Activated CD4-positive, alpha-beta T cell treated with anti-CD3 and anti-CD28 coated beads, Interleukin-2, amount 10 ng/mL, durations not matched to agents 7 days and 5 days (primary cell): ENCODE measurements at regions not wholly inside any gene's neighbourhood (a gene's known extent, or its start where the extent isn't known, plus 50 kb on each side); places are given as distances from the start of the nearest gene placed in this dataset.
"Not testable (repeated sequence)": the region's sequence is repeated elsewhere in the genome, so short reads cannot be mapped to it uniquely, and the experiment has no call there.

Experiments
- CTCF ChIA-PET: fragments of 350-600 bp; sonication (Branson Sonifier 250); formaldehyde crosslinking; loops from one replicate; lab custom pipeline; 2021; ENCODE audit warnings: antibody characterized with exemption; lab: Charles Lee
- POLR2A ChIA-PET: fragments of 350-600 bp; sonication (Branson Sonifier 250); formaldehyde crosslinking; loops from one replicate; lab custom pipeline; 2021; ENCODE audit warnings: antibody characterized with exemption; lab: Charles Lee
- DNase-seq: peaks from one replicate; pipeline ENCODE4 v3.0.0-alpha.2; 2020
- H3K27ac Mint-ChIP-seq: one replicate; pipeline ENCODE4 v1.8.0; 2021; ENCODE audit warnings: mild to moderate bottlenecking, moderate library complexity, mixed read lengths
- H3K27me3 Mint-ChIP-seq: one replicate; pipeline ENCODE4 v1.8.0; 2021; ENCODE audit warnings: mixed read lengths
- H3K36me3 Mint-ChIP-seq: one replicate; pipeline ENCODE4 v1.8.0; 2021; ENCODE audit warnings: low read depth, mixed read lengths
- H3K4me1 Mint-ChIP-seq: one replicate; pipeline ENCODE4 v1.8.0; 2021; ENCODE audit warnings: mixed read lengths
- H3K4me3 Mint-ChIP-seq: one replicate; pipeline ENCODE4 v1.8.0; 2021; ENCODE audit warnings: mild to moderate bottlenecking, moderate library complexity, mixed read lengths
- H3K9me3 Mint-ChIP-seq: one replicate; pipeline ENCODE4 v1.8.0; 2021; ENCODE audit warnings: mixed read lengths

GRCh38 chrY:20643055-20643454 is 67.5 kb downstream of the EIF1AY start:
- Mint-ChIP-seq H3K27ac (no peak overlapping the region), H3K4me3 (no peak overlapping the region), H3K27me3 (no peaks in the 10 kb centered on the region), H3K36me3 (no peaks in the 10 kb centered on the region), H3K4me1 (no peaks in the 10 kb centered on the region), H3K9me3 (peaks cover 5% of the 10 kb centered on the region)
- POLR2A ChIA-PET = no interaction called here
- CTCF ChIA-PET = no interaction called here
- no peak for DNase-seq

GRCh38 chrY:20648265-20648664 is 72.7 kb downstream of the EIF1AY start:
- no peak overlapping the region for H3K4me3 Mint-ChIP-seq
- ChIA-PET CTCF (no interaction called here), POLR2A (no interaction called here)
- no peaks in the 10 kb centered on the region for H3K27me3 Mint-ChIP-seq
- DNase-seq = peak; percentile 48
- H3K27ac Mint-ChIP-seq = no peak overlapping the region
- H3K4me1 Mint-ChIP-seq = no peaks in the 10 kb centered on the region
- H3K9me3 Mint-ChIP-seq = no peaks in the 10 kb centered on the region
- no peaks in the 10 kb centered on the region for H3K36me3 Mint-ChIP-seq

GRCh38 chrY:20648891-20649290 is 73.3 kb downstream of the EIF1AY start:
- H3K27ac Mint-ChIP-seq, H3K9me3 Mint-ChIP-seq, H3K4me3 Mint-ChIP-seq, CTCF ChIA-PET, H3K4me1 Mint-ChIP-seq, H3K27me3 Mint-ChIP-seq, H3K36me3 Mint-ChIP-seq, DNase-seq: not testable (repeated sequence)
- POLR2A ChIA-PET = interaction anchor here (0.6 kb wide), 1 partner anchor 89 kb away, joined by 7 read pairs; no protein-coding TSS in a partner anchor

- Mint-ChIP-seq H3K4me3 (no peak overlapping the region), H3K27me3 (no peaks in the 10 kb centered on the region), H3K4me1 (no peaks in the 10 kb centered on the region), H3K36me3 (no peaks in the 10 kb centered on the region), H3K9me3 (no peaks in the 10 kb centered on the region), H3K27ac (no peak overlapping the region)
- no peak for DNase-seq
- CTCF ChIA-PET = no interaction called here
- POLR2A ChIA-PET = no interaction called here
Observed at GRCh38 chrY:20651481-20651880, 75.9 kb downstream of the EIF1AY start.

GRCh38 chrY:20659450-20659849 is 83.9 kb downstream of the EIF1AY start:
- POLR2A ChIA-PET = no interaction called here
- H3K36me3 Mint-ChIP-seq = no peaks in the 10 kb centered on the region
- no peaks in the 10 kb centered on the region for H3K27me3 Mint-ChIP-seq
- peaks cover 3% of the 10 kb centered on the region for H3K4me1 Mint-ChIP-seq
- DNase-seq = no peak
- no peak overlapping the region for H3K27ac Mint-ChIP-seq
- H3K9me3 Mint-ChIP-seq = no peaks in the 10 kb centered on the region
- CTCF ChIA-PET = no interaction called here
- no peak overlapping the region for H3K4me3 Mint-ChIP-seq

- peaks cover 3% of the 10 kb centered on the region for H3K4me1 Mint-ChIP-seq
- ChIA-PET POLR2A (no interaction called here), CTCF (no interaction called here)
- no peak for DNase-seq
- H3K27ac Mint-ChIP-seq = no peak overlapping the region
- H3K27me3 Mint-ChIP-seq = no peaks in the 10 kb centered on the region
- no peak overlapping the region for H3K4me3 Mint-ChIP-seq
- H3K36me3 Mint-ChIP-seq = no peaks in the 10 kb centered on the region
- peaks cover 3% of the 10 kb centered on the region for H3K9me3 Mint-ChIP-seq
Observed at GRCh38 chrY:20662204-20662603, 86.6 kb downstream of the EIF1AY start.

- no peak overlapping the region for H3K4me3 Mint-ChIP-seq
- H3K9me3 Mint-ChIP-seq = peaks cover 3% of the 10 kb centered on the region
- H3K4me1 Mint-ChIP-seq = peaks cover 3% of the 10 kb centered on the region
- ChIA-PET POLR2A (no interaction called here), CTCF (no interaction called here)
- no peak overlapping the region for H3K27ac Mint-ChIP-seq
- no peak for DNase-seq
- no peaks in the 10 kb centered on the region for H3K27me3 Mint-ChIP-seq
- H3K36me3 Mint-ChIP-seq = no peaks in the 10 kb centered on the region
Observed at GRCh38 chrY:20664196-20664595, 88.6 kb downstream of the EIF1AY start.

GRCh38 chrY:20665357-20665756 is 89.8 kb downstream of the EIF1AY start:
- H3K27me3 Mint-ChIP-seq, DNase-seq, POLR2A ChIA-PET, H3K4me1 Mint-ChIP-seq, CTCF ChIA-PET, H3K27ac Mint-ChIP-seq, H3K36me3 Mint-ChIP-seq, H3K9me3 Mint-ChIP-seq, H3K4me3 Mint-ChIP-seq: not testable (repeated sequence)

GRCh38 chrY:20681935-20682334 is 74.0 kb upstream of the RPS4Y2 start:
- peaks cover 13% of the 10 kb centered on the region for H3K9me3 Mint-ChIP-seq
- peaks cover 5% of the 10 kb centered on the region for H3K4me1 Mint-ChIP-seq
- H3K27ac Mint-ChIP-seq = no peak overlapping the region
- no peaks in the 10 kb centered on the region for H3K27me3 Mint-ChIP-seq
- peaks cover 2% of the 10 kb centered on the region for H3K36me3 Mint-ChIP-seq
- POLR2A ChIA-PET = no interaction called here
- CTCF ChIA-PET = no interaction called here
- no peak overlapping the region for H3K4me3 Mint-ChIP-seq
- no peak for DNase-seq

- POLR2A ChIA-PET = no interaction called here
- peaks cover 6% of the 10 kb centered on the region for H3K9me3 Mint-ChIP-seq
- DNase-seq = no peak
- CTCF ChIA-PET = no interaction called here
- H3K4me3 Mint-ChIP-seq = no peak overlapping the region
- H3K27me3 Mint-ChIP-seq = no peaks in the 10 kb centered on the region
- H3K27ac Mint-ChIP-seq = no peak overlapping the region
- peaks cover 5% of the 10 kb centered on the region for H3K4me1 Mint-ChIP-seq
- H3K36me3 Mint-ChIP-seq = peaks cover 2% of the 10 kb centered on the region
Observed at GRCh38 chrY:20683371-20683770, 72.5 kb upstream of the RPS4Y2 start.

- H3K9me3 Mint-ChIP-seq = no peaks in the 10 kb centered on the region
- peaks cover 5% of the 10 kb centered on the region for H3K4me1 Mint-ChIP-seq
- peak overlapping the region; percentile 3 for H3K27ac Mint-ChIP-seq
- H3K36me3 Mint-ChIP-seq = no peaks in the 10 kb centered on the region
- H3K27me3 Mint-ChIP-seq = no peaks in the 10 kb centered on the region
- no peak for DNase-seq
- CTCF ChIA-PET = no interaction called here
- no peak overlapping the region for H3K4me3 Mint-ChIP-seq
- POLR2A ChIA-PET = no interaction called here
Observed at GRCh38 chrY:20686674-20687073, 69.2 kb upstream of the RPS4Y2 start.
